ENCODE measurements at regions not wholly inside any gene's neighbourhood (a gene's known extent, or its start where the extent isn't known, plus 50 kb on each side); places are given as distances from the start of the nearest gene placed in this dataset.

DNA sequence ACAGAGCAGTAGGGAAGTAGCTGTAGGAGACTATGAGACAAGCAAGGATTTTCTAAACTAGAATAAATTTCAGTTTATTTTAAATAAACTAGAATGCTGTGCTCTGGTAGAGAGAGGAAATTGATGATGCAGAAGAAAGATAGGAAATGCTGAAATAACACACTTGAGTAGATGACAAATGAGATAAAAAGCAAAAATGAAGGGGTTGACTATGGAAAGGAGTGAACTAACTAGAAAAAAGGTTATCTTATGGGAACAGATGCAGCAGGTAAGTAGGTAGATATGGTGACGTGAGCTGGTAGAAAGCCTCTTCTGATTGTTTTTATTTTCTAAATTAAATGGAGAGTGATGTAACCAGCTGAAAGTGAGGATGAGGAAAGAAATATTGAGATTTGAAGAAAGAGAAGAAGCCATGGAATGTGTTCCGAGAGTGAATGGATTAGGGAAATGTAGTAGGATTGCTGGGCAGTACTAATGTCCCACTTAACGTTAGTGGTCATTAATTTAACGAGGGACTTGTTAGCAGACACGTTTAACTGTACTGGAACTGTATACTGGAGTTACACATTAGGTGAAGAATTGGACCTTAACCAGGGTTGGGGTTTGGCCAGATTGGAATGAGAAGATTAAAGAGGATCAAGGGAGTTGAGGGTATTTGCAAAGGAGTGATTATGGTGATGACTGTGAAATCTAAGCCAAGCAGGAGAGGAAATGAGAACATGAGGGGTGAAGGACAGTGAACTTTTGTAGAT is 196.5 kb downstream of the TANC2 start:
- TF ChIP-seq, protein P1, sequence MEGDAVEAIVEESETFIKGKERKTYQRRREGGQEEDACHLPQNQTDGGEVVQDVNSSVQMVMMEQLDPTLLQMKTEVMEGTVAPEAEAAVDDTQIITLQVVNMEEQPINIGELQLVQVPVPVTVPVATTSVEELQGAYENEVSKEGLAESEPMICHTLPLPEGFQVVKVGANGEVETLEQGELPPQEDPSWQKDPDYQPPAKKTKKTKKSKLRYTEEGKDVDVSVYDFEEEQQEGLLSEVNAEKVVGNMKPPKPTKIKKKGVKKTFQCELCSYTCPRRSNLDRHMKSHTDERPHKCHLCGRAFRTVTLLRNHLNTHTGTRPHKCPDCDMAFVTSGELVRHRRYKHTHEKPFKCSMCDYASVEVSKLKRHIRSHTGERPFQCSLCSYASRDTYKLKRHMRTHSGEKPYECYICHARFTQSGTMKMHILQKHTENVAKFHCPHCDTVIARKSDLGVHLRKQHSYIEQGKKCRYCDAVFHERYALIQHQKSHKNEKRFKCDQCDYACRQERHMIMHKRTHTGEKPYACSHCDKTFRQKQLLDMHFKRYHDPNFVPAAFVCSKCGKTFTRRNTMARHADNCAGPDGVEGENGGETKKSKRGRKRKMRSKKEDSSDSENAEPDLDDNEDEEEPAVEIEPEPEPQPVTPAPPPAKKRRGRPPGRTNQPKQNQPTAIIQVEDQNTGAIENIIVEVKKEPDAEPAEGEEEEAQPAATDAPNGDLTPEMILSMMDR (conservative IDR thresholded peaks at IDR 0.05) = no peak
- H3K27ac ChIP-seq = no peak overlapping the region

DNA sequence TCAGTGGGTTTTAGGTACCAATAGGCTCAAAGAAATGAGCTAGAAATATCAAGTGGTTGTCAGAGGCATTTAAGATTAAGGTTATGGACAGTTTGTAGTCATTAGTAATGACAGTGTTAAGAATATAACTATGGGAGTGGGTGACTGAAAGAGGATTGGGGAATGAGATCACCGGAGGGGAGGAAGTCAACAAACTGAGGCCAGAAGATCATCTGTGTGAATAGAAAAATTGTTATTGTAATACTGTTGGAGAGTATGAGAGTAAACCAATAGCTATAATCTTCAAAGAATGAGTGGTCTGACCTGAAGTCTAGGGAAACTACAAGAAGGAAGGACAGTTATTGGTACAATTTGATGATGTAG is 197.1 kb downstream of the TANC2 start:
- H3K27ac ChIP-seq = no peak overlapping the region
- TF ChIP-seq, protein P1 (conservative IDR thresholded peaks at IDR 0.05) = no peak

- no peak overlapping the region for H3K27ac ChIP-seq
- TF ChIP-seq, protein P1 (conservative IDR thresholded peaks at IDR 0.05) = no peak
Observed at GRCh38 chr17:63165400-63165799, 199.4 kb downstream of the TANC2 start.

- TF ChIP-seq, protein P1 (conservative IDR thresholded peaks at IDR 0.05) = no peak
- H3K27ac ChIP-seq = peak overlapping the region; percentile 42; the same call in 1 of the 2 replicates
Observed at GRCh38 chr17:63170795-63171194, 204.8 kb downstream of the TANC2 start.

- peak overlapping the region; percentile 42; the same call in 1 of the 2 replicates for H3K27ac ChIP-seq
- TF ChIP-seq, protein P1 (conservative IDR thresholded peaks at IDR 0.05) = no peak
Observed at GRCh38 chr17:63171428-63172393, 205.7 kb downstream of the TANC2 start.

DNA sequence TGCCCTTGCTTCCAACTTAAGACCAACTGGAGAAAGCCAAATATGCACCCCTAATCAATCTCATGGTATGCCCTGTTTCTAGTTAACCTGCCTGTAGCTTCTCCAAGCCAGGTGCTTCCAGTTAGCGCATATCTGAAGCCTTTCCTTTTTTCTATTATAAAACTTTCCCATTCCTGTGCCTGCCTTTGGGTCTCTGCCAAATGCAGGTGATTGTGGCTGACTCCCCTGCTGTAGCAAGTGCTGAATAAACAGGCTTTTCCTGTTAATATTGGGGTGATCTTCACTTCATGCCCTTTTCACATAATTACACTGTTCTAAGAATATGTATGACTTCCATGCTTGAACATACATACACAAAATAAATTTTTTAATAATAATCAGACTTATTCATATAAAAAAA is 207.4 kb downstream of the TANC2 start:
- TF ChIP-seq, protein P1 (conservative IDR thresholded peaks at IDR 0.05) = no peak

GRCh38 chr17:63173903-63174302 is 207.9 kb downstream of the TANC2 start:
- TF ChIP-seq, protein P1 (conservative IDR thresholded peaks at IDR 0.05) = no peak

More for the DNA sequence above, 207.4 kb downstream of the TANC2 start:
- no peak overlapping the region for H3K27ac ChIP-seq

More at GRCh38 chr17:63173903-63174302, 207.9 kb downstream of the TANC2 start:
- H3K27ac ChIP-seq = no peak overlapping the region
